ACC112 (cell line): ENCODE measurements at regions not wholly inside any gene's neighbourhood (a gene's known extent, or its start where the extent isn't known, plus 50 kb on each side); places are given as distances from the start of the nearest gene placed in this dataset.
"Not testable (repeated sequence)": the region's sequence is repeated elsewhere in the genome, so short reads cannot be mapped to it uniquely, and the experiment has no call there.

Source experiments
- H2AFZ ChIP-seq: fragments of 200-600 bp; sonication (generic); one replicate; pipeline ENCODE4 v1.6.0; 2017; ENCODE audit warnings: antibody characterized with exemption, low read length; ENCODE audit not compliant: unreplicated experiment
- H3K27ac ChIP-seq: fragments of 200-600 bp; sonication (generic); 2 replicates; pipeline ENCODE4 v1.5.1; 2014; ENCODE audit warnings: low read depth, mild to moderate bottlenecking, antibody characterized with exemption, low read length, moderate library complexity
- H3K27me3 ChIP-seq: fragments of 200-600 bp; sonication (generic); 2 replicates; pipeline ENCODE4 v1.6.1; 2014; ENCODE audit warnings: mild to moderate bottlenecking, antibody characterized with exemption, low read length, moderate library complexity, mixed read lengths; ENCODE audit not compliant: insufficient read depth
- H3K36me3 ChIP-seq: fragments of 200-600 bp; sonication (generic); 2 replicates; pipeline ENCODE4 v1.6.1; 2016; ENCODE audit warnings: mild to moderate bottlenecking, antibody characterized with exemption, low read length, moderate library complexity, mixed read lengths; ENCODE audit not compliant: insufficient read depth
- H3K4me1 ChIP-seq: fragments of 200-600 bp; sonication (generic); one replicate; pipeline ENCODE4 v1.6.1; 2016; ENCODE audit warnings: low read length, mixed read lengths; ENCODE audit not compliant: insufficient read depth, unreplicated experiment, control insufficient read depth
- H3K4me3 ChIP-seq: fragments of 200-600 bp; sonication (generic); 2 replicates; pipeline ENCODE4 v1.5.1; 2014; ENCODE audit warnings: mild to moderate bottlenecking, low read depth, low read length
- H3K79me2 ChIP-seq: fragments of 200-600 bp; sonication (generic); one replicate; pipeline ENCODE4 v1.6.0; 2016; ENCODE audit warnings: low read length; ENCODE audit not compliant: control insufficient read depth, unreplicated experiment, insufficient read depth

DNA sequence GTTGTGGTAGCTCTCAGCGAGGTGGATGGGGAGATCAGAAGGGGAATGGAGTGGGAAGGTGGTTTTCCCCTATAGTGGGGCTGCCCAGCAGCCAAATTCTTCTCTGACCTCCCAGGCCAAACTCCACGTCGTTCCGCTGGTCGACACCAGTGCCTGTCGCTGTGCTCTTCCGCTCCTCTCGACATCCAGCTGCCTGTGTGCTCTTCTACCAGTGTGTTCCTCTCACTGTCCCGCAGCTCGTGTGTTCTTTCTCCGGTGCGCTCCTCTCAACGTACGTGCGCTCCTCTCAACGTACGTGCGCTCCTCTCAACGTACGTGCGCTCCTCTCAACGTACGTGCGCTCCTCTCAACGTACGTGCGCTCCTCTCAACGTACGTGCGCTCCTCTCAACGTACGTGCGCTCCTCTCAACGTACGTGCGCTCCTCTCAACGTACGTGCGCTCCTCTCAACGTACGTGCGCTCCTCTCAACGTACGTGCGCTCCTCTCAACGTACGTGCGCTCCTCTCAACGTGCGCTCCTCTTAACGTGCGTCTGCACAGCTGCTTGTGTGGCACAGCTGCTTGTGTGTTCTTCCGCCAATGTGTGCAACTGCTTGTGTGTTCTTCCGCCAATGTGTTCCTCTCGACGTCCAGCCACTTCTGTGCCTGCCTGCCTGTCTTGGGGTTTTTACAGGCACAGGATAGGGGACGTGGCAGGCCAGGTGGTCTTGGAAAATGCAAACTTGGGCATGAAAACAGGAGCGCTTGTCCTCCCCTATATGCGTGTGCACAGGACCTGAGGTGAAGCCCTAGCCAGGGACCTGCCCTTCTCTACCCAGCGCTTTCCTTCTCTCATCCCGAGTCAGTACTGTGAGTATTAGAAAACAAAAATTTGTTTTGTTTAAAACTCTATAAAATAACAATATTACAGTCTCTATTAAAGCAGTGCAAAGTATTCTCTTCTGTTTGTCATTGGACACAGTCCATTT is 991.1 kb downstream of the GBE1 start:
- Histone ChIP-seq H3K36me3 (no peaks in the 10 kb centered on the region), H3K4me3 (no peak overlapping the region), H2AFZ (no peak overlapping the region), H3K4me1 (no peaks in the 10 kb centered on the region), H3K79me2 (no peaks in the 10 kb centered on the region), H3K27me3 (no peaks in the 10 kb centered on the region), H3K27ac (no peak overlapping the region)

DNA sequence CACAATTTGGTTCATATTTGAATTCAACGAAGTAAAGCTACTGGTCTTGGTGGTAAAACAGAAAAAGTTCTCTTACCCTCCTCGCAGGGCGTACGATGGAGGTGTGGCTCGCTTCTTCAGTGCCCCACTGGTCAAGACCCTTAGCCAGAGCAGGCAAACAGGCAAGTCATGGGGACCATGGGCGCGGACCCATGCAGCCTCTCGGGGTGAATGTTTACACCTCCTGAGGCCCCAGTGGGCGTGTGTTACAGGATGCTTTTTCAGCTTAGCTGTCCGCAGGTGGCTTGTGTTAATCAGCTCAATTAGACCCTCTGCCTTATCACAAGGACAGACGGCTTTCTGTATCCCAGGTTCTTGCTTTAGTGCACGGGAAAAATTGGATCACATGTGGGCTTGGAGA is 991.8 kb downstream of the GBE1 start:
- Histone ChIP-seq H3K36me3 (no peaks in the 10 kb centered on the region), H3K27me3 (no peaks in the 10 kb centered on the region), H2AFZ (no peak overlapping the region), H3K4me1 (no peaks in the 10 kb centered on the region), H3K27ac (no peak overlapping the region), H3K4me3 (no peak overlapping the region), H3K79me2 (no peaks in the 10 kb centered on the region)

DNA sequence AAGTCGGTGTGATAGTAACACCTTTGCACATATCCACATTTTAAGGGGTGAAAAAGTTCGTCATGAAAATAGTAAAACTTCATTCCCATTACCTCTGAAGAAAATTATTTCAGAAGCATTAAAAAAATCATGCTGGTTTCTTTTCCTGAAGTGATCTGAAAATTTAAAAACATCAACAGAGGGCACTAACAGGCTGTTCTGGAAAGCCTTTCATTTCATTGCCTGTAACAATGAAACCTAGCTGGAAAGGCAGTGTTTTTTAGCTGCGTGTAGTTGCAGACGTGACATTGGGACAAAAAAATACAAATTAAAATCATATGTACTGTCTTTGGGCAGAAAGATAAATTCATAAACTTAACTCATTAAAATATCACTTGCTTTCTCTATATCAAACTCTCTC is 993.8 kb downstream of the GBE1 start:
- Histone ChIP-seq H3K79me2 (no peaks in the 10 kb centered on the region), H3K36me3 (no peaks in the 10 kb centered on the region), H3K4me3 (no peak overlapping the region), H3K4me1 (no peaks in the 10 kb centered on the region), H3K27ac (no peak overlapping the region), H2AFZ (peak overlapping the region; percentile 55), H3K27me3 (no peaks in the 10 kb centered on the region)

DNA sequence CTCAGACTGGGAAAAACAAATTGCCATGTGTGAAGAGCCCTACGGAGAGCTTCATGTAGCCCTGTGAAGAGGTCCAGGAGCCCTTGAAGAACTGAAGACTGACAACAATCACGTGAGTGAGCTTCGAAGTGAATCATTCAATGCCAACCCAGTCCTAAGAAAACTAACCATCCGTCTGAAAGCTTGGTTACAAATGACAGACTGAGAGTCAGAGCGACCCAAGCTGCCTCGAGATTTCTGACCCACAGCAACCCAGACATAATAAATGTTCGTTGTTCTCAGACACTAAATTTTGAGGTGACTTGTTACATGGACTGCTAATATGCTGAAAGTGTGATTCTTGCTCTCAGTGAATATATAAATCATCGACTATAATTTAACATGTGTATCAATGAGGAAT is 987.2 kb upstream of the ROBO1 start:
- H2AFZ ChIP-seq, result no peak overlapping the region
- H3K79me2 ChIP-seq, result no peaks in the 10 kb centered on the region
- no peaks in the 10 kb centered on the region for H3K36me3 ChIP-seq
- no peaks in the 10 kb centered on the region for H3K27me3 ChIP-seq
- no peak overlapping the region for H3K4me3 ChIP-seq
- H3K27ac ChIP-seq, result no peak overlapping the region
- H3K4me1 ChIP-seq, result peaks cover 7% of the 10 kb centered on the region

DNA sequence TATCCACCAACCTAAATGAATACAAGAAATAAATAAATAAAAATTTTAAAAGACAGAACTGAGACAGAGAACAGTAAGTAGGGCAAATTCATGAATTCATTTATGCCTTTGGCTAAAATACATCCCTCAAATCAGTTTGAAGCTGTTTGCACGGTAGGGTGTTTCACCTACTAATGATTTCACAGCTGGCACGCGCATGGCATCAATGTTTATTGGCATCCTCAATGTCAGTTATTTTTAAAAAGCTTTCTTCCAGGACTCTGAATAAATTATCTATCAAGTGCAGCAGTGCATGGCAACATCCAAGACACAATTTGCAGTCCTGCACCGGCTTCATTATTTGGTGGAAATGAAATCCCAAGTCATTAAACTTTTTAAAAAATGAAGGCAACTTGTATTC is 985.2 kb upstream of the ROBO1 start:
- H3K36me3 ChIP-seq, result no peaks in the 10 kb centered on the region
- H3K79me2 ChIP-seq, result no peaks in the 10 kb centered on the region
- no peak overlapping the region for H3K4me3 ChIP-seq
- H3K4me1 ChIP-seq, result peaks cover 8% of the 10 kb centered on the region
- no peak overlapping the region for H3K27ac ChIP-seq
- no peak overlapping the region for H2AFZ ChIP-seq
- H3K27me3 ChIP-seq, result no peaks in the 10 kb centered on the region

DNA sequence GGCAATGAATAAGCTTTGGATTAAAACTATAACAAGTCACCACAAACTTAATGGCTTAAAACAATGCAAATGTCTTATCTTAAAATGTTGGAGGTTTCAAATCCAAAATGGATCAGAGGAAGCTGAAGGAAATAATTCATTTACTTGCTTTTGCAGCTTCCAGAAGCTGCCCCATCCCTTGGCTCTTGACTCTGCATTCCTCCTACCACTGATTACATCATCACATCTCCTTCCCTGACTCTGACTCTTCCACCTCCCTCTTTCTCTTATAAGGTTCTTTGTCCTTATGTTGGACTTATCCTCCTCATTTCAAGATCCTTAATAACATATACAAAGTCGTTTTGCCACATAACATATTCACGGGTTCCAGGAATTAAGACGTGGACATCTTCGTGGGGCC is 982.8 kb upstream of the ROBO1 start:
- no peaks in the 10 kb centered on the region for H3K79me2 ChIP-seq
- no peak overlapping the region for H3K27ac ChIP-seq

DNA sequence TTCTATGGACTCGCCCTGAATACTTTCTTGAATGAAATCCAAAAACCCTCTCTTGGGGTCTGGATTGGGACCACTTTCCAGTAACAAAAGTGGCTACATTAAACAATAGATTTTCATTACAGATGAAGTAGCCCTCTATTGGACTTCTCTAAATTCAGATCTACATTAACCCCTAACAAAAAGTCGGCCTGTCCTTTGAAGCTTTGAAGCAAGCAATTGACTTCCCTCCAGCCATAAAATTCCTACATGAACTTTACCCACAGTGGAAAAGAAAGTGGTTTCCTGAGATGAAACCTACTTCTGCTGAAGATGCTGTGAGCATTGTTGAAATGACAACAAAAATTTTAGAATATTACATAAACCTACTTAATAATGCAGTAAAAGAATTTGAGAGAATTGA is 967.1 kb upstream of the ROBO1 start:
- Histone ChIP-seq H3K27ac (no peak overlapping the region), H3K79me2 (no peaks in the 10 kb centered on the region), H3K4me1 (peaks cover 21% of the 10 kb centered on the region), H3K36me3 (no peaks in the 10 kb centered on the region), H3K27me3 (no peaks in the 10 kb centered on the region), H2AFZ (no peak overlapping the region), H3K4me3 (no peak overlapping the region)

More for the DNA sequence above, 982.8 kb upstream of the ROBO1 start:
- Histone ChIP-seq H3K4me3 (no peak overlapping the region), H2AFZ (no peak overlapping the region), H3K36me3 (no peaks in the 10 kb centered on the region), H3K27me3 (no peaks in the 10 kb centered on the region), H3K4me1 (peaks cover 8% of the 10 kb centered on the region)

DNA sequence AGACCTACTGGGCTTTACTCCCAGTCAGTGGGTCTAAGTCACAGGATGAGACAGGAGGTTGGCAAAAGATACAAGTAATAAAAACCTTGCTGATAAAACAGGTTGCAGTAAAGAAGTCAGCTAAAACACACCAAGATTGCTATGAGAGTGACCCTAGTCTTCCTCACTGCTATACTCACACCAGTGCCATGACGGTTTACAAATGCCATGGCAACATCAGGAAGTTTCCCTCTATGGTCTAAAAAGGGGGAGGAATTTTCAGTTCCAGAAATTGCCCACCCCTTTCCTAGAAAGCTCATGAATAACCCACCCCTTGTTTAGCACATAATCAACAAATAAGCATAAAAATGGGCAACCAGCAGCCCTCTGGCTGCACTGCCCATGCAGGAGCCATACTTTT is 966.7 kb upstream of the ROBO1 start:
- H3K36me3 ChIP-seq, result no peaks in the 10 kb centered on the region
- H3K79me2 ChIP-seq, result no peaks in the 10 kb centered on the region
- H3K27me3 ChIP-seq, result no peaks in the 10 kb centered on the region
- H3K4me1 ChIP-seq, result peaks cover 21% of the 10 kb centered on the region
- peak overlapping the region; percentile 59 for H3K27ac ChIP-seq
- peak overlapping the region; percentile 35; the same call in 1 of the 2 replicates for H3K4me3 ChIP-seq
- peak overlapping the region; percentile 68 for H2AFZ ChIP-seq

DNA sequence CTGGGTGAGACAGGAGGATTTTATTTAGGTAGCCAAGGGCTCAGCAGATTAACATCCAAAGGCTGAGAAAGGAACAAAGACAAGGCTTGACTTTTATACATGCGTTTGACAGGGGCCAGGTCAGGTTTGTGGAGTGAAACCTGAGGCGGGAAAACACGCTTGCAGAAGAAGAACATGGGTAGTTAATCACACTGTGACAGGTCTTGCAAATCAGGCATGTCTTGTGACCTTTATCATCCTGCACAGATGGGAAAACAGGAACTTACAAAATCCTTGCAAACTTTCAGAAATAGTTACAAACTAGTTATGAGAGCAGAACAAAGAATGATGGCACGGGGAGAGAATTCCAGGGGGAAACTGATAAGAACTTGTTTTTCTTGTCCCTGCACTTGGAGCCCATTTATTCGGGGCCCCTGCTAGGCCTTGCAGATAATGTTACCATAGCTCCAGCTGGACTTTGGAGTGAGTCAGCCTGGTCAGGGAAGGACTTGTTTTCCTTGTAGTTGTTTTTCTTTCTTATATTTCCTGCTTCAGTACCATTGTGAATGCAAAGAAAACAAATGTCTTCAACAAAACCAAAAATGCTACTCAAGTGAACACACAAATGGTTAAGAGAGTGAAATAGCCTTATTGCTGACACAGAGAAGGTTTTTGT is 965.9 kb upstream of the ROBO1 start:
- peaks cover 21% of the 10 kb centered on the region for H3K4me1 ChIP-seq
- no peaks in the 10 kb centered on the region for H3K36me3 ChIP-seq
- H3K27ac ChIP-seq, result peak overlapping the region; percentile 59
- peak overlapping the region; percentile 68 for H2AFZ ChIP-seq
- peak overlapping the region; percentile 35; the same call in 1 of the 2 replicates for H3K4me3 ChIP-seq
- H3K79me2 ChIP-seq, result no peaks in the 10 kb centered on the region
- no peaks in the 10 kb centered on the region for H3K27me3 ChIP-seq

DNA sequence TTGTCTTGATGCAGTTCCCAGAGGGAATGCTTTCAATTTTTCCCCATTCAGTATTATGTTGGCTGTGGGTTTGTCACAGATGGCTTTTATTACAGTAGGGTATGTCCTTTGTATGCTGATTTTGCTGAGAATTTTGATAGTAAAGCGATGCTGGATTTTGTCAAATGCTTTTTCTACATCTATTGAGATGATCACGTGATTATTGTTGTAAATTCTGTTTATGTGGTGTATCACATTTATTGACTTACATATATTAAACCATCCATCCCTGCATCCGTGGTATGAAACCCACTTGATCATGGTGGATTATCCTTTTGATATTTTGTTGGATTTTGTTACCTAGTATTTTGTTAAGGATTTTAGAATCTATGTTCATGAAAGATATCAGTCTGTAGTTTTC is 959.8 kb upstream of the ROBO1 start:
- H3K79me2 ChIP-seq, H3K4me3 ChIP-seq, H3K36me3 ChIP-seq, H2AFZ ChIP-seq, H3K4me1 ChIP-seq, H3K27me3 ChIP-seq, H3K27ac ChIP-seq: not testable (repeated sequence)
